ENCODE measurements at regions not wholly inside any gene's neighbourhood (a gene's known extent, or its start where the extent isn't known, plus 50 kb on each side); places are given as distances from the start of the nearest gene placed in this dataset.
"Not testable (repeated sequence)": the region's sequence is repeated elsewhere in the genome, so short reads cannot be mapped to it uniquely, and the experiment has no call there.

DNA sequence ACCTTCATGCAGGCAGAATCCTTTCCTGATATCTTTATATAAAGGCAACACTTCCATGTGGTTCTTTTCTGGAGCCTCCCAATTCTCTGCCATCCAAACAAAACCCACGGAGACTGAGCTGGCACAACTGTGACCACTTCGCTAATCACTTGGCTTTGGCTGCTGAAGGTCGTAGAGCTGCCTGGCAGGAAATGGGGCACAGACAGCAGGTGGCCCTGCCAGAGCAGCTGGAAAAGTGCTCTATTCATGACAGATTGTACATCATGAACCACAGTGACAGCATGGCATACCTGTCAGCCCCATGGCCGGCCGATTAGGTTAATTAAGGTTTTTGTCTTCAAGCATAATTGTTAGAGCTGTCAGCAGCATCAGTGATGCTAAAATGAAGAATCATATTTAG is 141.9 kb upstream of the ANKRD55 start:
- no peak for TF ChIP-seq CTCF (conservative IDR thresholded peaks at IDR 0.05)
- no peak overlapping the region for H3K27ac ChIP-seq

DNA sequence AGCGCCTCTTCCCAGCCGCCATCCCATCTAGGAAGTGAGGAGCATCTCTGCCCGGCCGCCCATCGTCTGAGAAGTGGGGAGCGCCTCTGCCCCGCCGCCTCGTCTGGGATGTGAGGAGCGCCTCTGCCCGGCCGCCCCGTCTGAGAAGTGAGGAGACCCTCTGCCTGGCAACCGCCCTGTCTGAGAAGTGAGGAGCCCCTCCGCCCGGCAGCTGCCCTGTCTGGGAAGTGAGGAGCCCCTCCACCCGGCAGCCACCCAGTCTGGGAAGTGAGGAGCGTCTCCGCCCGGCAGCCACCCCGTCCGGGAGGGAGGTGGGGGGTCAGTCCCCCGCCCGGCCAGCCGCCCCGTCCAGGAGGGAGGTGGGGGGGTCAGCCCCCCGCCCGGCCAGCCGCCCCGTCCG is 139.4 kb upstream of the ANKRD55 start:
- H3K27ac ChIP-seq = not testable (repeated sequence)

DNA sequence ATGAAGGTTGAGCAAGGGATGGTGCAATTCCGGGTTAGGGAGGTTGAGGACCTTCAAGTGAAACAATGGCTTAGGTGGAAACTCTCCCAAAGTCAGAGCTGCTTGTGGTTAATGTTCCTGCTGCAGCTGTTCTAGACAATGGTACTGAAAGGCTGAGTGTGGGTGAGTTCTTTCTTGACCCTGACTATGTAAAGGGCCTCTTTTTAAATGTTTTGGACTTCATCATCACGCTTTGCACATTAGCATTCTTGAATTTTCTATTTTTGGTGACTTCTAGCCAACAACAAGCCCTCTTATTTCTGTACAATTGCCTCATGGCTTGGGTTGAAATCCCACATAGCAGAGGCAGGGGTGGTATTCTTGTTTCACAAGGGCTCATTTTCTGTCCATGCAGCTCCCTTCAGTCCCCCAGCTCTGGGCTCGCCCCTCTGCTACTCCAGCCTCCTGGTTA is 136.3 kb upstream of the ANKRD55 start:
- TF ChIP-seq CTCF (conservative IDR thresholded peaks at IDR 0.05) = no peak
- no peak overlapping the region for H3K27ac ChIP-seq

DNA sequence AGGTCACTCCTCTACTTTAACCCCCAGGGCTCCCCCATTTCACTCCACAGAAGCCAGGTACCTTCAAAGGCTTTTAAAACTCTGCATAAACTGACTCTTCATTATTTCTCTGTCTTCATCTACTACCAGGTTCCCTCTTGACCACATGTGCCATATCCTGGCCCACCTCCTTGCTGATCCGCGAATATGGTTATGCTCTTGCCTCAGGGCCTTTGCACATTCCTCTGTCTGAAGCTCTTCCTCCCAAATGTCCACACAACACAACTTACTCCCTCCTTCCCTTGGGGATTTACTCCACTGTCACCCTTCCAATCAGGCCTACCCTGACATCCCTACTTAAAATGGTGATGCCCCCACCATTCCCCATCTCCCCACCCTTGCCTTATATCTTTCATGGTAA is 134.6 kb upstream of the ANKRD55 start:
- no peak overlapping the region for H3K27ac ChIP-seq
- no peak for TF ChIP-seq CTCF (conservative IDR thresholded peaks at IDR 0.05)

DNA sequence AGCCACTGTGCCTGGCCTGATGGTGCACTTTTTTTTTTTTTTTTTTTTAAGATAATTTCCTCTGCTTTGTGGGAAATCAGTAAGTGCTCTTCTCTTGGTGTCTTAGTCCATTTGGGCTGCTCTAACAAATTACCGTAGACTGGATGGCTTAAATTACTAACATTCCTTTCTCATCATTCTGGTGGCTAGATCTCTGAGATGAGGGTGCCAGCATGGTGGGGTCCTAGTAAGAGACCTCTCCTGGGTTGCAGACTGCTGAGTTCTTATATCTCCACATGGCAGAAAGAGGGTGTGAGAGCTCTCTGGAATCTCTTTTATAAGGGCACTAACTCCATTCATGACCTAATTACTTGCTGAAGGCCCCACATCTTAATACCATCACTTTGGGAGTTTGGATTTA is 133.9 kb upstream of the ANKRD55 start:
- H3K27ac ChIP-seq = no peak overlapping the region
- TF ChIP-seq CTCF (conservative IDR thresholded peaks at IDR 0.05) = no peak

DNA sequence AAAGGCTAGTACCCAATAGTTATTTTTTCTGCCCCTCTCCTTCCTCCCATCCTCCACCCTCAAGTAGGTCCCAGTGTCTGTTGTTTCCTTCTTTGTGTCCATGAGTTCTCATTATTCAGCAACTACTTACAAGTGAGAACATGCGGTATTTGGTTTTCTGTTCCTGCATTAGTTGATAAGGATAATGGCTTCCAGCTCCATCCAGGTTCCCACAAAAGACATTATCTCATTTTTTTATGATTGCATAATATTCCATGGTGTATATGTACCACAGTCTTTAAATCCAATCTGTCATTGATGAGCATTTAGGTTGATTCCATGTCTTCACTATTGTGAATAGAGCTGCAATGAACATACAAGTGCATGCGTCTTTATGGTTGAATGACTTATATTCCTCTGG is 128.3 kb upstream of the ANKRD55 start:
- no peak overlapping the region for H3K27ac ChIP-seq
- TF ChIP-seq CTCF (conservative IDR thresholded peaks at IDR 0.05) = no peak

GRCh38 chr5:56360816-56361215 is 127.7 kb upstream of the ANKRD55 start:
- no peak for TF ChIP-seq CTCF (conservative IDR thresholded peaks at IDR 0.05)
- no peak overlapping the region for H3K27ac ChIP-seq

DNA sequence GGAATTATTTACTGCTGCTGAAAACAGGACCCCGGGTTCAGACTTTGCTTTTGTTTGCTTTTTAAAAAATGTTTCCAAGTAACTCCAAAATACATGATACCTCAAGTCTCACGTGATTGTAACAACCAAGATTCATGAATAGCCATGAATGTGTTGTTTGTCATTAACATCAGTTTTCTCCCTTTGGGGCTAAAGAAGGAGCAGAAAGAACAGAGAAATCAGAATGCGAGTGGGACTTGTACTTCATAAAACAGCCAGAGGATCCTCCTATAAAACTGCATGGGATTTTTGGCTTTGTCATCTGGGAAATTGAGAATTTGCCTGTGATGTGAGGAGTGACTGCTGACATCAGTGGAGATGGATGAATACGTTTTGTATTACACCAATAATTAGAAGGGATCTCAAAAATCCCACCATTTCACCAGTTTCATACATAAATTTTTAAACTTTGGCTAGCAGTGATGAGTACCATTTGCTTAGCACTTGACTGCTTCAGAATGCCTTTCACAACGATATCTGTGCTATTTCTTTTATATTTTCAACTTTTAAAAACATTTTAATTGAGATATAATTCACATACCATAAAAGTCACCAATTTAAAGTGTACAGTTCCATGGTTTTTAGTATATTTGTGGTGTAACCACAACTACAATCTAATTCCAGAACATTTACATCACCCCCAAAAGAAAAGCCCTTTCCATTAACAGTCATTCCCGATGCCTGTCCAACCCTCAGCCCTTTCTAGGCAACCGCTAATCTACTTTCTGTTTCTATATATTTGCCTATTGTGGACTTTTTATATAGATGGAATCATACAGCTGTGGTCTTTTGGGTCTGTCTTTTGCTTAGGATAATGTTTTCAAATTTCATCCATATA is 126.9 kb upstream of the ANKRD55 start:
- TF ChIP-seq CTCF (conservative IDR thresholded peaks at IDR 0.05) = no peak
- no peak overlapping the region for H3K27ac ChIP-seq
